ENCODE measurements at regions not wholly inside any gene's neighbourhood (a gene's known extent, or its start where the extent isn't known, plus 50 kb on each side); places are given as distances from the start of the nearest gene placed in this dataset.

DNA sequence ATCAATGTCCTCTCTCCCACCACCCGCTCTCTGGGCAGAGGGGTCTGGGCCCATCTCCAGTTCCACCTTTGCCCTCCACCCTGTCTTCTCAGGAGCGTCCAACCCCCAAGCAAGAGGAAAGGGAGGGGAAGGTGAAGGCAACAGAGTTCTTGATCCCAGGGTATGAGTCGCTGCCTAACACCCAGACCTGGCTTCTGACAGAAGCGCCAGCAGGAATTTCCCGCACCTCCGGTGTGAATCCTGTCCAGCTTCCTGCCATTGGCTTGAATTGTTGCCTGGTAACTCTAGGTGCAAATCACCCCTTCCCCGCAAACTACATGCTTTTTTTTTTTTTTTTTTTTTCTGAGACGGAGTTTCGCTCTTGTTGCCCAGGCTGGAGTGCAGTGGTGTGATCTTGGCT, 84.2 kb upstream of the IER5L start:
- ATAC-seq (ENCODE audit: low FRiP score) (no peak), DNase-seq (ENCODE audit: low spot score) (no peak)
- TF ChIP-seq, protein P1, sequence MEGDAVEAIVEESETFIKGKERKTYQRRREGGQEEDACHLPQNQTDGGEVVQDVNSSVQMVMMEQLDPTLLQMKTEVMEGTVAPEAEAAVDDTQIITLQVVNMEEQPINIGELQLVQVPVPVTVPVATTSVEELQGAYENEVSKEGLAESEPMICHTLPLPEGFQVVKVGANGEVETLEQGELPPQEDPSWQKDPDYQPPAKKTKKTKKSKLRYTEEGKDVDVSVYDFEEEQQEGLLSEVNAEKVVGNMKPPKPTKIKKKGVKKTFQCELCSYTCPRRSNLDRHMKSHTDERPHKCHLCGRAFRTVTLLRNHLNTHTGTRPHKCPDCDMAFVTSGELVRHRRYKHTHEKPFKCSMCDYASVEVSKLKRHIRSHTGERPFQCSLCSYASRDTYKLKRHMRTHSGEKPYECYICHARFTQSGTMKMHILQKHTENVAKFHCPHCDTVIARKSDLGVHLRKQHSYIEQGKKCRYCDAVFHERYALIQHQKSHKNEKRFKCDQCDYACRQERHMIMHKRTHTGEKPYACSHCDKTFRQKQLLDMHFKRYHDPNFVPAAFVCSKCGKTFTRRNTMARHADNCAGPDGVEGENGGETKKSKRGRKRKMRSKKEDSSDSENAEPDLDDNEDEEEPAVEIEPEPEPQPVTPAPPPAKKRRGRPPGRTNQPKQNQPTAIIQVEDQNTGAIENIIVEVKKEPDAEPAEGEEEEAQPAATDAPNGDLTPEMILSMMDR (IDR thresholded peaks at IDR 0.05) = no peak

DNA sequence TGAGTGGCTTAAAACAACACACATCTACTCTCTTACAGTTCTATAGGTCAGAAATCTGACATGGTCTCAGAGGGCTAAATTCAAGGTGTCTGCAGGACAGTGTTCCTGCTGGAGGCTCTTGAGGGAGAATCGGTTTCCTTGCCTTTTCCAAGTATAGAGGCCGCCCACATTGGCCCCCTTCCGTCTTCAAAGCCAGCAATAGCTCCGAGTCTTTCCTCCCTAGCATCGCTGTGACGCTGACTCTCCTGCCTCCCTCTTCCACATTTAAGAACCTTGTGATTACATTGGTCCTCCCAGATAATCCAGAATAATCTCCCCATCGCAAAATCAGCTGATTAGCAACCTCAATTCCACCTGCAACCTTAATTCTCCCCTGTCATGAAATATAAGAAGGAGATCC, 81.3 kb upstream of the IER5L start:
- ATAC-seq (ENCODE audit: low FRiP score) (no peak), DNase-seq (ENCODE audit: low spot score) (no peak)
- TF ChIP-seq, protein P1 (IDR thresholded peaks at IDR 0.05) = no peak

GRCh38 chr9:129258823-129259301, 80.8 kb upstream of the IER5L start:
- TF ChIP-seq, protein P1 (IDR thresholded peaks at IDR 0.05) = no peak
- ATAC-seq (ENCODE audit: low FRiP score) = no peak
- no peak for DNase-seq (ENCODE audit: low spot score)

DNA sequence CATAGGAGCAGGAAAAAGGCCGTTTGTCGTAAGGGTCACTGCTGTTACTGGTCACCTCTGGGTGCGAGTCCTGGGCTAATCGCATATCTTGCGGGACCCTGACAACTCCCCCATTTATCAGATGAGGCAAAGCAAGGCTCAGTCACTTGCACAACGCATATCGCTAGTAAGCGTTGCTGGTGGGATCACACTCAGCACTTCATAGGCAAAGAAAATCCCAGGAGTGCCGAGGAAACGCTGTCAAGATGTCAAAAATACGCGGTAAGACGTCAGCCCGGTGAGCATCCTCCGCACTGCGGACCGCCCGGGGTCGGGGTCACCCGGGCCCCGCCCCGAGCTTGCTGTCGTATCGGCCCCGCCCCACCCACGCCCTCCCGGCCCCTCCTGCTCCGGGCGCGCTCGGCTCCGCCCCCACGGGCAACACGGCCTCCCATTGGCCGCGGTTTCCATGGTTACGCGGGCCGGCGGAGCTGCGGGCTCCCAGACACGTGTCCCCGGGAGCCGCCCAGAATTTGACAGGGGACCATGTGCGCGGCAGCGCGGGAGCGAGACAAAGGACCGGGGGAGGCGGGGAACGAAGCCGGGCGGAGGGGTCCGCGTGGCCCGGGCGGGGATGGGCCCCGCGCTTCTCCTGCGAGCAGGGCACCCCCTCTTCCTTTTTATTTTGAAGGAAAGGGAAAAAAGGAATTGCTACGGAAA, 80.2 kb upstream of the IER5L start:
- TF ChIP-seq, protein P1 (IDR thresholded peaks at IDR 0.05) = no peak
- peak; percentile 93 for ATAC-seq (ENCODE audit: low FRiP score)
- peak; percentile 73 for DNase-seq (ENCODE audit: low spot score)

GRCh38 chr9:129256959-129257713, 79.1 kb upstream of the IER5L start:
- DNase-seq (ENCODE audit: low spot score) (no peak), ATAC-seq (ENCODE audit: low FRiP score) (no peak)
- TF ChIP-seq, protein P1 (IDR thresholded peaks at IDR 0.05) = no peak

GRCh38 chr9:129254566-129255287, 76.7 kb upstream of the IER5L start:
- DNase-seq (ENCODE audit: low spot score) (no peak), ATAC-seq (ENCODE audit: low FRiP score) (no peak)
- TF ChIP-seq, protein P1 (IDR thresholded peaks at IDR 0.05) = no peak
